ENCODE measurements at regions not wholly inside any gene's neighbourhood (a gene's known extent, or its start where the extent isn't known, plus 50 kb on each side); places are given as distances from the start of the nearest gene placed in this dataset.

GRCh38 chr10:6756716-6757115 is 176.6 kb upstream of the PRKCQ start:
- DNase-seq: no peak

GRCh38 chr10:6755781-6756460 is 175.8 kb upstream of the PRKCQ start:
- no peak for DNase-seq

DNA sequence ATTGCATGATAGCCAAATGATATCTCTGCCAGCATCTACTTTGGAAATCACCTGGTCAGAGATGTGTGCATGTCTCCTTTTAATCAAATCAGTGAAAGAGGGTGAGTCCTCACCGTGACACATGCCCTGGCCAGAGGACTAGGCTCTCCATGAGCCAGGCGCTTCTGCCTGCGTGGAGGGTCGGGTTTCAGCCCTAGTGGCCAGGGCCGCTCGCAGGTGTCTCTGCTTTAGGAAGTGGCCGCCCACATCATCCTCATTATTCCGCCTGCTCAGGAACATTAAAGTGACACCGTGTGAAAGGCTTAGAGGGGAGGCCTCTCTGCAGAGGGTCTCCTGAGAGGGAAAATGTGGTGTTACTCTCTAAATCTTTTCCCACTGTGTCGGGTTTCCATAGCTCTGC is 173.6 kb upstream of the PRKCQ start:
- DNase-seq: no peak

DNA sequence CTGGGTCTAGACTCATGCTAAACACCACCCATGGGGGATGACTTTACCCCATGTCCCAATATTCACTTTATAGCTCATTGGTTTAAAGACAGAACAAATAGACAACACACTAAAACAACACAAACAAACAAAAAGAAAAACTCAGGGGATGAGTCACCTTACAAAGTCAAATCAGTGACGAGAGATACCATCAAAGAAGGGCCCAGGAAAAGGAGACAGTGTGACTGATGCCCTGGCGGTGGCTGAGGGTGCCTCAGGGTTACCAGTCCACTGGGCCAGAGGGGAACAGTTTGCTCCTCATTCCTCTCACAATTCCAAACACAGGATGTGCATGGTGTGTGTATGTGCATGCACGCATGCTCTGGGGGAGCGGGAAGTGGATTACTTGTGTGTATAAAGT is 171.3 kb upstream of the PRKCQ start:
- DNase-seq: no peak

- DNase-seq: no peak
Observed at GRCh38 chr10:6748981-6749635, 169.0 kb upstream of the PRKCQ start.

DNA sequence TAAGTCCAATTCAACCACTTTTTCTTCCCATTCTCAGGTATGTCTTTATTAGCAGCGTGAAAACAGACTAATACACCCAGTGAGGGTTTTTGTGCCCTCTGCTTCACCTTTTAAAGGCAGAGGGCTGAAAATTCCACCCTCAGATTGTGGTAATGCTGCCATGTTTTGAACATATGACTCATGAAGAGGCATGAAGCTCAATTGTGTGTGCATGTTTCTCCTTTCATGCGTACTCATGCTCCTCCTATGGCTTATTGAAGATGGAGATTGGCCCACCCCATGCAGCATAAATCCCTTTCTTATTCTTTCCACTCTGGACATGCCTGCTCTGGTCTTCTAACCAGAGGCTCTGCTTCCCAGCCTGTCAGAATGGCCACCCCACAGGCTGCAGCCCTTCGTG is 168.0 kb upstream of the PRKCQ start:
- no peak for DNase-seq

DNA sequence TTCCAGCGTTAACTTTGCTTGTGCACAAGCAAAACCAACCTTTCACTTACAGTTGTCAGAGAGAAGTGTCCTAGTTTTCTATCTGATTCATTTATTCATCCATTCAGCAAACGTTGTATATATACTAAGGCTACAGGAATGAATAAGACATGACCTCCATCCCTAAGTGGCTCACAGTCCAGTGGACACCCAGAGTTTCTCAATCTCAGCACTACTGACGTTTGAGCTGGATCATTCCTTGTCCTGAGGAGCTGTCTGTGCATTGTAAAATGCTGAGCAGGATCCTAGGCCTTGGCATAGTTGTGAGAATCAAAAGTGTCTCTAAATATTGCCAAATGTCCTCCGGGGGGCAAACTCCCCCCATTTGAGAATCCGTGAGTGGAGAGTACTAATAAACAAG is 166.7 kb upstream of the PRKCQ start:
- DNase-seq: no peak

GRCh38 chr10:6743291-6743849 is 163.3 kb upstream of the PRKCQ start:
- no peak for DNase-seq

- DNase-seq: no peak
Observed at GRCh38 chr10:6741541-6741941, 161.5 kb upstream of the PRKCQ start.

- DNase-seq: no peak
Observed at GRCh38 chr10:6739530-6740174, 159.6 kb upstream of the PRKCQ start.

DNA sequence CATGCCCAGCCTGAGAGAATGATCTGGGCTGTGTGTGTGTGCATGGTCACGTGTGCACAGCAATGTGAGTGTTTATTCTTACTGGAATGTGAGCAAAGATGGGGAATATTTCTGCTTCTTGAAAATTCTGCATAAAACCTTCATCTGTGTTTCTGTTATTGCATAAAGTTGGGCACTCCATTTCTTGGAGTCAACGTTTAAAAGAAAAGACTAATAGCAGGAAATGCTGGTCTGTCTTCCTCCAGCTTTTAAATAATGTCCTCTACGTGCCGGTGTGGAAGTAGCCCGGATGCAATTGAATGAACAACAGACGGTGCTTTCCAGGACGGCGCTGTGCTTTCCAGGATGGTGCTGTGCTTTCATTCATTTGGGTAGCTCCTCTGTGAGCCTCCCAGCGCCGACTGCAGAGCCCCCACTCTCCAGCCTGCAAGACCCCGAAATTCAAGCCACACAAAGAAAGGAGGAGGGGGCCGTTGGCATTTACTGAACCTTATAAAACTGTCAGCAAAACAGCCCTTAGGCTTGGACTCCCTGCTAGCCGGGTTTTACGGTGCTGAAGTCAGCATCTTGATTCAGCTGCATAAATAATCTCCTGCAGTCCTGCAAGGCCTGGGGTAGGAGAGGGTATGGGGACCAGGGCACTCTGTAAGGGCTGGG is 158.2 kb upstream of the PRKCQ start:
- DNase-seq: no peak

- no peak for DNase-seq
Observed at GRCh38 chr10:6737758-6738111, 157.7 kb upstream of the PRKCQ start.

DNA sequence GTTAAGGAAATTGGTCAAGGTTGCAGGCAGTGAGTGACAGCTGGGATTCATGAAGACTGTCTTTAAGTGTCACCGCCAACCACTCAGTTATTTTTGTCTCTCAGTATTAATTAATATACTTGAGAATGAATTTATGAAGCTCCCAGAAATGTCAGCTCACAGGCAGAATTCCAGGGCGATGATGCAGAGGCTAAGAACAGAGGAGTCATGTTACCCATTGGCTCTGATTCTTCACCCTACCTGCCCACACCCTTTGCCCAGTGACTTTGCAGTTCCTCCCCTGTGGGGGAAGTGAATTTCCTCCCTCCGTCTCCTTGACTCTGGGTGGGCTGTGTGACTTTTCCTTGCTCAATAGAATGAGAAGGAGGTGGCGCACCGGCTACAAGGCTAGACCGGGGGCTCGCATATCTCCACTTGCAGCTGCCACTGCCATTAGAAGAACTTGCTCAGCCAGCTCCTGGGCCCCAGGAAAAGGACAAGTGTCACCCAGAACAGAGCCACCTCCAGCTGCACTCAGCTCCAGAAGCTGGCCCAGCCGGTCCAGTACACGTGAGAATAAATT is 157.1 kb upstream of the PRKCQ start:
- no peak for DNase-seq

DNA sequence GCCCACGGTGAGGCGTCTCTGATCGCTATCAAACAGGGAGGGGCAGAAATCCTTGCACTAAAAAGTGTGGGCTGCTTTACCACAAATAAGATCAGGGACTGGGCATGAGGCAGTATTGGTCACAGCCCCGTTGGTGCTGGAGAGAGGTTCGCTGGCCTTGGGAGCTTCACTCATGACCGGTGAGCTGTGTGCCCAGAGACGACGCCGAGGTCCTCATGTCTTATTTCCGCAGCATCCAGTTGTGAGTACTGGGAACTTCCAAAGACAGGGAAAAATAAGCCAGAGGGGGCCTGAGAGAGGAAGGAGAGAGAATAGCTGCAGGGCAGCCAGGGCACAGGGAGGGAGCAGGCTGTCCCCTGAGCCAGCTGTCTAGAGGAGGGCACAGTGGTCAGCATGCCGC is 154.2 kb upstream of the PRKCQ start:
- no peak for DNase-seq

DNA sequence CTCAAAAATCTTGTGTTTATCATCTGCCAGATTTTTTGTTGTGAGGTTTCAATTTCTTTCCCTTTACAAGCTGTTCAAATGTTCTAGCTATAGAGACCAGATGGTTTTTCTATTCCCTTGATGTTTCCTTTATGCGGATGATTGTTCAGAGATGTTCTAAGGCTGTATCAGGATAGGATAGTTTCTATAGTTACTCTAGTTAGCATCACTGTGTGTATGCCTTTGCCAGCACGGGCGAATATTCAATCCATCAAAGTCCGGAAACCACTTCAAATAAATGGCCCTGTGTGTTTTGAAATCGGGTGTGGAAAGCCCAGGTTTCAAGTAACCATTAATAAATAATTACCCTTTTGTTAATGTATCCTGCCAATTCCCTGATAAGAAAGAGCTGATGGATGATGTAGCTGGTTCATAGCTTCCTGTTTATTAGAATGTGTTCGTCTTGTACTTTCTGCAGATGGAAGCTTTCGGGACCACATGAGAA is 149.8 kb upstream of the PRKCQ start:
- no peak for DNase-seq

- DNase-seq: no peak
Observed at GRCh38 chr10:6729071-6729774, 149.1 kb upstream of the PRKCQ start.

DNA sequence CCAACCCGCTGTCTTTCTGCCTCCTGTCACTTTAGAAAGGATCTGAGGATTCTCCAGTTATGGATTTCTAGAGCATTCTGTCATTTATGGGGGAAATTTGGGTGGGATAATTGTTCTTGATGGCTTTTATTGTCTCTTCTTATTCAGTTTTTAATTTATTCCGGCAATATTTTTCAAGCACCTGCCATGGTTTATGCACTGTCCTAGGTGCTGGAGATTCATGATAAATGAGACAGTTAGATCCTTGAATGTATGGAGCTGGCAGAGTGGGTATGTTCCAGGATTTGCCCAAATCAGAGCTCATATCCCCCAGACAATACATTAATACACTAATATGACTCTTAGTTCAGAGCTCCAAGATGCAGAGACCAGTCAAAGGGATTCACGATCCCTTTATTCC is 146.8 kb upstream of the PRKCQ start:
- no peak for DNase-seq

DNA sequence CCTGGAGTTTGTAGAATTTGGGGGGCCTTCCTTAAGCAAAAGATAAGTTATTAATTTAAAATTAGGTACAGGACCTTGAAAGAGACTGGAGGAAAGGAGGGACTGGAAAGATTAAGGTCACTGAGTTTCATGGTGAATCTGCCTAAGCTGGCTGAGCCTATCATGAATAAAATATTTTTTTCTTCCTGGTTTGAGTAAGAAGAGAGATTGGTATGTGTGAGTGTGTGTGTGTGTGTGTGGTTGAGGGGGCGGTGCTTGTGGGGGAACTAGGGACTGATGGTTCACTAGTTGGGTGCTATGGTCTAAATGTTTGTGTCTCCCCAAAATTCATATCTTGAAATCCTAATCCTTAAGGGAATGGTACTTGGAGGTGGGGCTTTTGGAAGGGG is 142.5 kb upstream of the PRKCQ start:
- no peak for DNase-seq

DNA sequence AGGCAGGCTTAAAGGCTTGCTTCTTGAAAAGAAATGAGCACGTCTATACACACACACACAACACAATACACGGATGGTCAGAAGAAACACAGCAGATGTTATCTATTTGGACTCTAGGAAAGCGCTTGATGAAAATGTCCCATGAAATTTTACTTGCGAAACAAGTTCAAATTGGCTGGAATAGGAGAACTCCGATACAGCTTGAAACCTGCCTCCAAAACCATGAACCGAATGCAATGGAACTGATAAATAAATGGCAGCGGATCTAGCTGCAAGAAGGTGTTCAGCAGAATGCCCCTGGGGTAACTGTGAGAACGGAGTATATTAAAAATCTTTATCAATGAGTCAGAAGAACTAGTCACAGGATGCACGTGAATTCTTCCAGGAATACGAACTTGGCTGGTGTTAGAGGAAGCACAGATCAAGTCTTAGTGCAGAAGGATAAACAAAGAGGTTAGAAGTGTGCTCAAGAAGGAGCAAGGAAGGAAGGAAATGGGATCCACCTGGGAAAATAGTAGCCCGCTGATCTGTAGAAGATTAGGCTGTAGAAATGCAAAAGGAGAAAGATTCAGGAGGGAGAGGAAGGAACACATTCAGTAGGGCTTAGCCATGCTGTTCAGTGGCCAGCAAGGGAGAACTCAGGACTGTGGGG is 142.0 kb upstream of the PRKCQ start:
- DNase-seq: no peak

DNA sequence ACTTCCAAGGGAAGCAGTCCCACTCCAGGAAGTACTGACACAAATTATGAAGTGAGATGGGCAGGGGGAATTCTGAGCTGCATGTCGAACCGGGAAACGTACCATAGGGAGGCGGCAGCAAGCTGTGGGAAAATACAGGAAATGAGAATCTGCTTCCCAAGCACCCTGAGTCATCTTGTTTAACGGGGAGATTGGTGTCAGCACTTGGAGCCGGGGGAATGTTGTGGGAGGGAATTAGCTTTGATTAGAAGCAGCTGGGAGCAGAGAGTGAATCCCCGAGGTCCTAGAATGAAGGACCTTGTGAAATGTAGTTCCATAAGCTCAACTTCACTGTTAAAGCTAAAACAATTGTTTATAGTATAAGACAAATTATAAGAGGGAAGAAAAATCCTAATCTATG is 141.4 kb upstream of the PRKCQ start:
- peak; percentile 50 for DNase-seq

- no peak for DNase-seq
Observed at GRCh38 chr10:6719561-6719960, 139.5 kb upstream of the PRKCQ start.

GRCh38 chr10:6718550-6718949 is 138.5 kb upstream of the PRKCQ start:
- DNase-seq: no peak

Data from left hindlimb (tissue), 1 donor.